HuH-7.5 (cell line): ENCODE measurements at regions not wholly inside any gene's neighbourhood (a gene's known extent, or its start where the extent isn't known, plus 50 kb on each side); places are given as distances from the start of the nearest gene placed in this dataset.
"Not testable (repeated sequence)": the region's sequence is repeated elsewhere in the genome, so short reads cannot be mapped to it uniquely, and the experiment has no call there.

Source experiments
- DNase-seq: peaks from one replicate; pipeline ENCODE4 v3.0.0; 2011; ENCODE audit warnings: low spot score

GRCh38 chr20:20791664-20792568, 79.5 kb upstream of the RALGAPA2 start:
- no peak for DNase-seq

- DNase-seq: no peak
These were observed 75.9 kb upstream of the RALGAPA2 start for GRCh38 chr20:20788308-20788707.

- no peak for DNase-seq
These were observed 74.0 kb upstream of the RALGAPA2 start for GRCh38 chr20:20786428-20786827.

- no peak for DNase-seq
These were observed 72.8 kb upstream of the RALGAPA2 start for GRCh38 chr20:20785226-20785625.

- DNase-seq: not testable (repeated sequence)
These were observed 72.0 kb upstream of the RALGAPA2 start for GRCh38 chr20:20784450-20784849.

- DNase-seq: no peak
These were observed 71.0 kb upstream of the RALGAPA2 start for GRCh38 chr20:20783450-20783849.

- DNase-seq: no peak
These were observed 70.3 kb upstream of the RALGAPA2 start for GRCh38 chr20:20782755-20783154.

GRCh38 chr20:20782231-20782630, 69.8 kb upstream of the RALGAPA2 start:
- no peak for DNase-seq

GRCh38 chr20:20781029-20781428, 68.6 kb upstream of the RALGAPA2 start:
- DNase-seq: no peak

GRCh38 chr20:20780127-20780824, 67.8 kb upstream of the RALGAPA2 start:
- DNase-seq: peak; percentile 63

- DNase-seq: no peak
These were observed 66.2 kb upstream of the RALGAPA2 start for GRCh38 chr20:20778676-20779075.

GRCh38 chr20:20772497-20773085, 60.1 kb upstream of the RALGAPA2 start:
- no peak for DNase-seq

GRCh38 chr20:20768202-20768815, 55.9 kb upstream of the RALGAPA2 start:
- no peak for DNase-seq

GRCh38 chr20:20765696-20766365, 53.4 kb upstream of the RALGAPA2 start:
- no peak for DNase-seq

GRCh38 chr20:20763650-20764049, 51.2 kb upstream of the RALGAPA2 start:
- no peak for DNase-seq
